ENCODE measurements at regions not wholly inside any gene's neighbourhood (a gene's known extent, or its start where the extent isn't known, plus 50 kb on each side); places are given as distances from the start of the nearest gene placed in this dataset.
A peak's percentile ranks its signal among the peaks of the same experiment; 100 is the strongest.

GRCh38 chr3:176931991-176932390 lies 265.3 kb downstream of the TBL1XR1 start:
- DNase-seq, result no peak

- no peak for DNase-seq
Observed at GRCh38 chr3:176930942-176931341, 266.3 kb downstream of the TBL1XR1 start.

GRCh38 chr3:176928582-176928931 lies 268.7 kb downstream of the TBL1XR1 start:
- DNase-seq, result no peak

- no peak for DNase-seq
Observed at GRCh38 chr3:176927706-176928581, 269.3 kb downstream of the TBL1XR1 start.

GRCh38 chr3:176927280-176927679 lies 270.0 kb downstream of the TBL1XR1 start:
- no peak for DNase-seq

GRCh38 chr3:176926688-176927087 lies 270.6 kb downstream of the TBL1XR1 start:
- DNase-seq, result no peak

GRCh38 chr3:176926034-176926433 lies 271.2 kb downstream of the TBL1XR1 start:
- no peak for DNase-seq

- DNase-seq, result no peak
Observed at GRCh38 chr3:176920766-176921160, 276.5 kb downstream of the TBL1XR1 start.

GRCh38 chr3:176919836-176920765 lies 277.2 kb downstream of the TBL1XR1 start:
- DNase-seq, result no peak

GRCh38 chr3:176916777-176917176 lies 280.5 kb downstream of the TBL1XR1 start:
- DNase-seq, result no peak

GRCh38 chr3:176914764-176915163 lies 282.5 kb downstream of the TBL1XR1 start:
- DNase-seq, result no peak

- no peak for DNase-seq
Observed at GRCh38 chr3:176911579-176911978, 285.7 kb downstream of the TBL1XR1 start.

- no peak for DNase-seq
Observed at GRCh38 chr3:176909044-176909443, 288.2 kb downstream of the TBL1XR1 start.

- DNase-seq, result peak; percentile 42
Observed at GRCh38 chr3:176906046-176906905, 291.0 kb downstream of the TBL1XR1 start.

- no peak for DNase-seq
Observed at GRCh38 chr3:176905331-176905730, 292.0 kb downstream of the TBL1XR1 start.

GRCh38 chr3:176904506-176904905 lies 292.8 kb downstream of the TBL1XR1 start:
- DNase-seq, result no peak

GRCh38 chr3:176896640-176897039 lies 300.6 kb downstream of the TBL1XR1 start:
- DNase-seq, result no peak

- no peak for DNase-seq
Observed at GRCh38 chr3:176896165-176896564, 301.1 kb downstream of the TBL1XR1 start.

GRCh38 chr3:176879710-176880109 lies 317.6 kb downstream of the TBL1XR1 start:
- DNase-seq, result no peak

GRCh38 chr3:176873261-176873660 lies 324.0 kb downstream of the TBL1XR1 start:
- no peak for DNase-seq

GRCh38 chr3:176872771-176873209 lies 324.5 kb downstream of the TBL1XR1 start:
- DNase-seq, result peak; percentile 18

GRCh38 chr3:176870451-176870850 lies 326.8 kb downstream of the TBL1XR1 start:
- DNase-seq, result no peak
